GM21447 (cell line): ENCODE measurements at regions not wholly inside any gene's neighbourhood (a gene's known extent, or its start where the extent isn't known, plus 50 kb on each side); places are given as distances from the start of the nearest gene placed in this dataset.
"Not testable (repeated sequence)": the region's sequence is repeated elsewhere in the genome, so short reads cannot be mapped to it uniquely, and the experiment has no call there.

Source experiments
- ATAC-seq: cut with Tn5 transposase; IDR thresholded peaks from one replicate; pipeline ENCODE4 v1.9.1; 2021; ENCODE audit not compliant: unreplicated experiment

GRCh38 chr6:62889240-62889639 is 322.0 kb upstream of the FKBP1C start:
- no peak for ATAC-seq

- ATAC-seq = no peak
Measured at GRCh38 chr6:62891065-62891647, 320.1 kb upstream of the FKBP1C start.

GRCh38 chr6:62894114-62894513 is 317.2 kb upstream of the FKBP1C start:
- ATAC-seq = no peak

- ATAC-seq = no peak
Measured at GRCh38 chr6:62903266-62903665, 308.0 kb upstream of the FKBP1C start.

GRCh38 chr6:62904687-62905086 is 306.6 kb upstream of the FKBP1C start:
- no peak for ATAC-seq

- ATAC-seq = no peak
Measured at GRCh38 chr6:62914530-62914929, 296.7 kb upstream of the FKBP1C start.

GRCh38 chr6:62923728-62924127 is 287.5 kb upstream of the FKBP1C start:
- ATAC-seq = no peak

GRCh38 chr6:62940848-62941247 is 270.4 kb upstream of the FKBP1C start:
- ATAC-seq = no peak

- ATAC-seq = no peak
Measured at GRCh38 chr6:62942000-62942399, 269.3 kb upstream of the FKBP1C start.

GRCh38 chr6:62968834-62969233 is 242.4 kb upstream of the FKBP1C start:
- ATAC-seq = no peak

- ATAC-seq = peak; percentile 69
Measured at GRCh38 chr6:62971976-62972658, 239.2 kb upstream of the FKBP1C start.

- peak; percentile 58 for ATAC-seq
Measured at GRCh38 chr6:62974452-62974851, 236.8 kb upstream of the FKBP1C start.

GRCh38 chr6:62976566-62976965 is 234.7 kb upstream of the FKBP1C start:
- ATAC-seq = no peak

GRCh38 chr6:62978920-62979319 is 232.3 kb upstream of the FKBP1C start:
- ATAC-seq = no peak

GRCh38 chr6:62980093-62980492 is 231.2 kb upstream of the FKBP1C start:
- no peak for ATAC-seq

GRCh38 chr6:62980724-62981123 is 230.5 kb upstream of the FKBP1C start:
- ATAC-seq = no peak

GRCh38 chr6:62982951-62983350 is 228.3 kb upstream of the FKBP1C start:
- no peak for ATAC-seq

GRCh38 chr6:62991696-62992095 is 219.6 kb upstream of the FKBP1C start:
- not testable (repeated sequence) for ATAC-seq

- no peak for ATAC-seq
Measured at GRCh38 chr6:62993951-62994350, 217.3 kb upstream of the FKBP1C start.

- no peak for ATAC-seq
Measured at GRCh38 chr6:62998022-62998421, 213.2 kb upstream of the FKBP1C start.

GRCh38 chr6:62999242-62999641 is 212.0 kb upstream of the FKBP1C start:
- ATAC-seq = not testable (repeated sequence)

- no peak for ATAC-seq
Measured at GRCh38 chr6:62999796-63000195, 211.5 kb upstream of the FKBP1C start.

GRCh38 chr6:63006018-63006417 is 205.3 kb upstream of the FKBP1C start:
- ATAC-seq = not testable (repeated sequence)
